Endothelial cell of umbilical vein (primary cell): ENCODE measurements at regions not wholly inside any gene's neighbourhood (a gene's known extent, or its start where the extent isn't known, plus 50 kb on each side); places are given as distances from the start of the nearest gene placed in this dataset.

Experiments
- BruUV-seq: library from RNA; stranded (reverse); fragments of 400-500 nt; replicated peaks from 2 replicates; lab custom pipeline; 2021; lab: Mats Ljungman, UMichigan
- CTCF ChIA-PET: fragments of 300-600, 350-600 bp; sonication (Branson Sonifier 250); formaldehyde crosslinking; loops from one replicate; lab custom pipeline; 2021; ENCODE audit warnings: antibody characterized with exemption, inconsistent platforms; lab: Charles Lee
- POLR2A ChIA-PET: fragments of 300-600, 350-600 bp; sonication (Branson Sonifier 250); formaldehyde crosslinking; loops from one replicate; lab custom pipeline; 2021; ENCODE audit warnings: antibody characterized with exemption, inconsistent platforms; lab: Charles Lee
- DNase-seq: peaks from one replicate; pipeline ENCODE4 v3.0.0-alpha.2; 2011; ENCODE audit warnings: low read depth, low spot score
- FAIRE-seq: peaks from 2 replicates; lab custom pipeline; 2011; peaks lifted over from hg19 to GRCh38; lab: Jason Lieb, UNC
- H2AFZ ChIP-seq: 2 replicates; pipeline ENCODE4 v1.6.0; 2012; ENCODE audit warnings: low read depth, low read length, control low read depth, inconsistent platforms
- H3K27ac ChIP-seq: 2 replicates; pipeline ENCODE4 v1.5.1; 2011; ENCODE audit warnings: low read depth, mild to moderate bottlenecking, control low read depth, low read length, moderate library complexity; ENCODE audit not compliant: insufficient read depth
- H3K27me3 ChIP-seq, 2 experiments: 2 replicates each; pipeline versions ENCODE4 v1.6.0 to v1.6.1; 2011; ENCODE audit warnings: low read length in 2 of 2, mixed read lengths in 1 of 2; ENCODE audit not compliant: control insufficient read depth in 2 of 2, insufficient read depth in 2 of 2
- H3K36me3 ChIP-seq, 2 experiments: 2 replicates in 1 of 2; 3 replicates in 1 of 2; pipeline ENCODE4 v1.5.1; 2011; ENCODE audit warnings: low read length in 2 of 2, mild to moderate bottlenecking in 1 of 2, moderate library complexity in 1 of 2; ENCODE audit not compliant: control insufficient read depth in 2 of 2, insufficient read depth in 2 of 2; ENCODE audit errors: extremely low read depth in 1 of 2
- H3K4me1 ChIP-seq: 3 replicates; pipeline ENCODE4 v1.5.1; 2011; ENCODE audit warnings: mild to moderate bottlenecking, low read length; ENCODE audit not compliant: control insufficient read depth, insufficient read depth; ENCODE audit errors: extremely low read depth
- H3K4me2 ChIP-seq: 2 replicates; pipeline ENCODE4 v1.6.1; 2011; ENCODE audit warnings: low read length, control low read depth, mixed read lengths; ENCODE audit not compliant: insufficient read depth
- H3K4me3 ChIP-seq, 3 experiments: fragments of 200-600 bp in 1 of 3; sonication (generic), shearing (Covaris generic) in 1 of 3; replicated peaks in 1 of 3; 2 replicates each; pipeline ENCODE4 v1.5.1; 2011 to 2016; ENCODE audit warnings: control low read depth in 3 of 3, low read length in 3 of 3, mild to moderate bottlenecking in 2 of 3, inconsistent platforms in 1 of 3, low read depth in 1 of 3, moderate library complexity in 1 of 3; ENCODE audit not compliant: insufficient read depth in 1 of 3
- H3K79me2 ChIP-seq: 2 replicates; pipeline ENCODE4 v1.6.0; 2012; ENCODE audit warnings: low read length, inconsistent platforms; ENCODE audit not compliant: control insufficient read depth, insufficient read depth
- H3K9ac ChIP-seq: replicated peaks from 2 replicates; pipeline ENCODE3; 2011; ENCODE audit warnings: low read length, control low read depth; ENCODE audit not compliant: insufficient read depth; ENCODE audit errors: extremely low read depth
- H3K9me1 ChIP-seq: replicated peaks from 3 replicates; pipeline ENCODE4 v1.6.0; 2011; ENCODE audit warnings: mild to moderate bottlenecking, low read length; ENCODE audit not compliant: control insufficient read depth, insufficient read depth; ENCODE audit errors: extremely low read depth
- H3K9me3 ChIP-seq: replicated peaks from 2 replicates; pipeline ENCODE4 v1.5.1; 2012; ENCODE audit warnings: low read length, inconsistent platforms; ENCODE audit not compliant: control insufficient read depth, insufficient read depth
- H4K20me1 ChIP-seq: replicated peaks from 2 replicates; pipeline ENCODE3; 2011; ENCODE audit warnings: mild to moderate bottlenecking, low read length; ENCODE audit not compliant: control insufficient read depth, insufficient read depth; ENCODE audit errors: extremely low read depth
- EZH2 ChIP-seq: IDR thresholded peaks from 2 replicates; pipeline ENCODE4 v1.6.1; 2012; ENCODE audit warnings: borderline replicate concordance, low read depth, mild to moderate bottlenecking, moderate library complexity, low read length, inconsistent platforms; ENCODE audit not compliant: severe bottlenecking
- FOS ChIP-seq: IDR thresholded peaks from 2 replicates; pipeline ENCODE4 v1.6.1; 2011; ENCODE audit warnings: mild to moderate bottlenecking, low read length, moderate library complexity, borderline replicate concordance; ENCODE audit not compliant: insufficient read depth
- GATA2 ChIP-seq: IDR thresholded peaks from 2 replicates; pipeline ENCODE4 v1.7.0; 2011; ENCODE audit warnings: low read depth, mild to moderate bottlenecking, moderate library complexity, mixed read lengths, low read length; ENCODE audit not compliant: insufficient read length, insufficient read depth
- JUN ChIP-seq: IDR thresholded peaks from 2 replicates; pipeline ENCODE4 v1.6.1; 2011; ENCODE audit warnings: borderline replicate concordance, low read depth; ENCODE audit not compliant: insufficient read length, insufficient read depth
- MYC ChIP-seq: IDR thresholded peaks from one replicate; pipeline ENCODE4 v1.6.1; 2011; ENCODE audit warnings: mild to moderate bottlenecking, low read depth, low read length
- POLR2A ChIP-seq: IDR thresholded peaks from 2 replicates; pipeline ENCODE4 v1.6.1; 2012; ENCODE audit warnings: low read depth, mild to moderate bottlenecking, control low read depth, low read length
- POLR2AphosphoS5 ChIP-seq: IDR thresholded peaks from 2 replicates; pipeline ENCODE4 v1.6.1; 2012; ENCODE audit warnings: low read depth, mild to moderate bottlenecking, control low read depth, low read length, moderate library complexity; ENCODE audit not compliant: insufficient read depth
- dilution Hi-C: fragments of 300-500 bp; cut with MboI; formaldehyde crosslinking; loops from one replicate; pipeline ENCODE4 v1.15.0; 2019; ENCODE audit warnings: low sequenced_read_pairs; ENCODE audit not compliant: extremely low pct_ligation_motif_present
- intact Hi-C: fragments of 100-400 bp; cut with micrococcal nuclease; formaldehyde crosslinking; loops from one replicate; pipeline ENCODE4 v1.10.0; 2022
- TF ChIP-seq, protein P1 (sequence below), 2 donors: IDR thresholded peaks; 1 replicate in 1 of 2; 2 replicates in 1 of 2; pipeline ENCODE4 v1.5.1; 2011; ENCODE audit warnings: low read length in 2 of 2, mild to moderate bottlenecking in 2 of 2, moderate library complexity in 2 of 2, control low read depth in 1 of 2, inconsistent platforms in 1 of 2, low read depth in 1 of 2; ENCODE audit not compliant: insufficient read depth in 1 of 2; ENCODE audit errors: extremely low read depth in 1 of 2
- TF ChIP-seq, protein P2 (sequence below): IDR thresholded peaks from 2 replicates; pipeline ENCODE4 v1.6.1; 2011; ENCODE audit not compliant: insufficient read depth, insufficient read length

DNA sequence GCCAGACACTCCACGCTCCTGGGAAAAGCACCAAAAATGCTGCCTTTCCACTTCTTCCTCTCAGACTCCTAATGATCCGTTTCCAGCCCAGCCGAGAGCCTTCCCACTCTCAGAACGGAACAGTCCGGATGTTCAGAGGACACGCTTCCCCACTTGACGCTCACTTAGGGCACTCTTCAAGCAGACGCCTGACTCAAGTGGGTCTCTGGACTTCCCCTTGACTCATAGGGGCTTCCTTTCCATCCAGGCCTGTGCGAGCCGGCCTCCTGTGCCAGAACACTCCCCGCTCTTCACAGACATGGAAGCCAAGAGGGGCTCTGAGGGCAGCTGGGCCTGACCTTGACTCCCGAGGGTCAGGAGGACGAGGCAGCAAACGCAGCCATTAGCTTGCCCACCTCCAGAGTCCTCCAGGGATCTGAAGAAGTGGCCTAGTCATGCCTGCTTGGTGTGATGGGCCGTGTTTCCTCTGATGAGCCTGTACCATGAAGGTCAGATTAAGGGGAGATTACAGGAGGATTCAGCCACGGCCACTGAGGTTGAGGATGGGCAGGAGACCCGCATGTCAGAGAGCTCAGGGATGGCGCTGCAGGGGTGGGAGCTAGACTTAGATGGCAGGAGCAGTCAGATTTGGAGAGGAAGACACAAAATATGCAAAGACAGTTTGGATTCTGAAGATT is 114.7 kb upstream of the TLE3 start:
- intact Hi-C loops = no loop called here
- dilution Hi-C loops = no loop called here

More for the DNA sequence above, 114.7 kb upstream of the TLE3 start:
- Histone ChIP-seq H3K9me3 (no peaks in the 10 kb centered on the region), H3K9ac (no peak overlapping the region), H3K4me2 (no peak overlapping the region), H3K27me3 (no peaks in the 10 kb centered on the region), H3K27ac (no peak overlapping the region), H3K4me3 (no peak overlapping the region), H3K9me1 (no peaks in the 10 kb centered on the region), H2AFZ (no peak overlapping the region), H4K20me1 (no peaks in the 10 kb centered on the region), H3K36me3 (no peaks in the 10 kb centered on the region), H3K79me2 (no peaks in the 10 kb centered on the region), H3K4me1 (no peaks in the 10 kb centered on the region)
- POLR2A ChIA-PET = no interaction called here
- no peak for FAIRE-seq
- CTCF ChIA-PET = interaction anchor here (0.6 kb wide), 1 partner anchor 164 kb away, joined by 3 read pairs; no protein-coding TSS in a partner anchor
- TF ChIP-seq EZH2 = no peak
- TF ChIP-seq POLR2AphosphoS5 = no peak
- TF ChIP-seq, protein P1, sequence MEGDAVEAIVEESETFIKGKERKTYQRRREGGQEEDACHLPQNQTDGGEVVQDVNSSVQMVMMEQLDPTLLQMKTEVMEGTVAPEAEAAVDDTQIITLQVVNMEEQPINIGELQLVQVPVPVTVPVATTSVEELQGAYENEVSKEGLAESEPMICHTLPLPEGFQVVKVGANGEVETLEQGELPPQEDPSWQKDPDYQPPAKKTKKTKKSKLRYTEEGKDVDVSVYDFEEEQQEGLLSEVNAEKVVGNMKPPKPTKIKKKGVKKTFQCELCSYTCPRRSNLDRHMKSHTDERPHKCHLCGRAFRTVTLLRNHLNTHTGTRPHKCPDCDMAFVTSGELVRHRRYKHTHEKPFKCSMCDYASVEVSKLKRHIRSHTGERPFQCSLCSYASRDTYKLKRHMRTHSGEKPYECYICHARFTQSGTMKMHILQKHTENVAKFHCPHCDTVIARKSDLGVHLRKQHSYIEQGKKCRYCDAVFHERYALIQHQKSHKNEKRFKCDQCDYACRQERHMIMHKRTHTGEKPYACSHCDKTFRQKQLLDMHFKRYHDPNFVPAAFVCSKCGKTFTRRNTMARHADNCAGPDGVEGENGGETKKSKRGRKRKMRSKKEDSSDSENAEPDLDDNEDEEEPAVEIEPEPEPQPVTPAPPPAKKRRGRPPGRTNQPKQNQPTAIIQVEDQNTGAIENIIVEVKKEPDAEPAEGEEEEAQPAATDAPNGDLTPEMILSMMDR (IDR thresholded peaks at IDR 0.05; ENCODE audit: extremely low read depth in 1 of 2, insufficient read depth in 1 of 2, low read depth in 1 of 2, low read length in 2 of 2) = no peak
- TF ChIP-seq POLR2A = no peak
- TF ChIP-seq JUN = no peak
- TF ChIP-seq MYC = no peak
- TF ChIP-seq, protein P2, sequence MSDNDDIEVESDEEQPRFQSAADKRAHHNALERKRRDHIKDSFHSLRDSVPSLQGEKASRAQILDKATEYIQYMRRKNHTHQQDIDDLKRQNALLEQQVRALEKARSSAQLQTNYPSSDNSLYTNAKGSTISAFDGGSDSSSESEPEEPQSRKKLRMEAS = no peak
- no peak for TF ChIP-seq GATA2
- no peak for TF ChIP-seq FOS
- no peak for DNase-seq
- BruUV-seq = no TSS peak
